ENCODE measurements at regions not wholly inside any gene's neighbourhood (a gene's known extent, or its start where the extent isn't known, plus 50 kb on each side); places are given as distances from the start of the nearest gene placed in this dataset.

DNA sequence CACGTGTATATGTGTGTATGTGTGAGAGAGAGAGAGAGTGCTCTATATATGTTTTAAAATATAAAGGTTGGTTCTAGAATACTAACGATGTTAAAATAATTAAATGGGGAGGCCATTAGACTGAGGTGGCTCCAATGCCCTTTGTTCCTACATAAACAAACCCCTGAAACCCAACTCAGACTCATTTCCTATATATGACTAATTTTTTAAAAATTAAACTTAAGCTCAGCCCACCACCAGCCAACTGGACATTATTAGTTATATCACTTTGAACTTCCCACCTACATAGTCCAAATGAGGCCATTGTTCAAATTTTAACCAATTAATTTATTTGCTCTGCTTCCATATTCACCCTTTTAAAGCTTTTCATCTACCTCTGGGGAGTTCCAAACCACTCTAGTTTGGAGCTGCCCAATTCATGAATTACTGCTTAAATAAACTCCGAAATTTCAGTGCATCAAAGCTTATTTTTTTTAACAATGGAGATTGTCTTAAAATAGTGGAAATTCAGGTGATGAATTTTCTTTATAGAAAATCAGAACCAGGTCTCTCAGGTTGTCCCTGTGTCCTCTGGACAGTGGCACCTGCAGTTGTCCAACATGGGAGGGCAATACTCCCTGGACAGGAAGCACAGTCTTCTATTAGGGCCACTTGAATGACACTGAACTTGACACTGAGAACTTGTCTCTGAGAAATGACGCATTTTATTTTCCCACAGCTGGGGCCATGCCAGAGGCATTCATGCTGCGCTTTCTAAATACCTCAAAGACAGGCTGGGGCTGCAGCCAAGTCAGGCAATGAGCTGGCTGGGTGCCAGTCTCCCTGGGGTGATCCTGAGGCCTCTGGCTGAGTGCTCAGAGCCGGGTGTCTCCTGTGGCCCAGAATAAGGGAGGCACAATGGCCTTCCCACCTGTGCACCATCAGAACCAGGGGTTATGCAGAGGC, 109.5 kb upstream of the TMEM72 start:
- TF ChIP-seq EZH2 (IDR thresholded peaks at IDR 0.05) (no peak), EZH2phosphoT487 (IDR thresholded peaks at IDR 0.05) (no peak)
- TF ChIP-seq, protein P1, sequence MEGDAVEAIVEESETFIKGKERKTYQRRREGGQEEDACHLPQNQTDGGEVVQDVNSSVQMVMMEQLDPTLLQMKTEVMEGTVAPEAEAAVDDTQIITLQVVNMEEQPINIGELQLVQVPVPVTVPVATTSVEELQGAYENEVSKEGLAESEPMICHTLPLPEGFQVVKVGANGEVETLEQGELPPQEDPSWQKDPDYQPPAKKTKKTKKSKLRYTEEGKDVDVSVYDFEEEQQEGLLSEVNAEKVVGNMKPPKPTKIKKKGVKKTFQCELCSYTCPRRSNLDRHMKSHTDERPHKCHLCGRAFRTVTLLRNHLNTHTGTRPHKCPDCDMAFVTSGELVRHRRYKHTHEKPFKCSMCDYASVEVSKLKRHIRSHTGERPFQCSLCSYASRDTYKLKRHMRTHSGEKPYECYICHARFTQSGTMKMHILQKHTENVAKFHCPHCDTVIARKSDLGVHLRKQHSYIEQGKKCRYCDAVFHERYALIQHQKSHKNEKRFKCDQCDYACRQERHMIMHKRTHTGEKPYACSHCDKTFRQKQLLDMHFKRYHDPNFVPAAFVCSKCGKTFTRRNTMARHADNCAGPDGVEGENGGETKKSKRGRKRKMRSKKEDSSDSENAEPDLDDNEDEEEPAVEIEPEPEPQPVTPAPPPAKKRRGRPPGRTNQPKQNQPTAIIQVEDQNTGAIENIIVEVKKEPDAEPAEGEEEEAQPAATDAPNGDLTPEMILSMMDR (IDR thresholded peaks at IDR 0.05) = no peak
